ENCODE measurements at regions not wholly inside any gene's neighbourhood (a gene's known extent, or its start where the extent isn't known, plus 50 kb on each side); places are given as distances from the start of the nearest gene placed in this dataset.

GRCh38 chr6:165034271-165034741 is 275.1 kb downstream of the C6orf118 start:
- TF ChIP-seq CTCF (conservative IDR thresholded peaks at IDR 0.05), result no peak
- no peak overlapping the region for H3K27ac ChIP-seq

- H3K27ac ChIP-seq, result no peak overlapping the region
- no peak for TF ChIP-seq CTCF (conservative IDR thresholded peaks at IDR 0.05)
Observed at GRCh38 chr6:165031502-165031901, 277.9 kb downstream of the C6orf118 start.

- H3K27ac ChIP-seq, result no peak overlapping the region
- no peak for TF ChIP-seq CTCF (conservative IDR thresholded peaks at IDR 0.05)
Observed at GRCh38 chr6:165025040-165025439, 284.4 kb downstream of the C6orf118 start.

- no peak for TF ChIP-seq CTCF (conservative IDR thresholded peaks at IDR 0.05)
- H3K27ac ChIP-seq, result no peak overlapping the region
Observed at GRCh38 chr6:165019681-165020080, 289.7 kb downstream of the C6orf118 start.

GRCh38 chr6:165015676-165016075 is 293.7 kb downstream of the C6orf118 start:
- no peak for TF ChIP-seq CTCF (conservative IDR thresholded peaks at IDR 0.05)
- no peak overlapping the region for H3K27ac ChIP-seq

GRCh38 chr6:165013701-165014100 is 295.7 kb downstream of the C6orf118 start:
- H3K27ac ChIP-seq, result no peak overlapping the region
- TF ChIP-seq CTCF (conservative IDR thresholded peaks at IDR 0.05), result no peak

GRCh38 chr6:165012183-165012582 is 297.2 kb downstream of the C6orf118 start:
- H3K27ac ChIP-seq, result no peak overlapping the region
- no peak for TF ChIP-seq CTCF (conservative IDR thresholded peaks at IDR 0.05)
